HEK293 (cell line): ENCODE measurements at regions not wholly inside any gene's neighbourhood (a gene's known extent, or its start where the extent isn't known, plus 50 kb on each side); places are given as distances from the start of the nearest gene placed in this dataset.

Experiments used
- CTCF ChIA-PET: fragments of 350-600 bp; formaldehyde crosslinking; extraction: SDS; loops from one replicate; lab custom pipeline; 2021; ENCODE audit warnings: antibody characterized with exemption; lab: Yijun Ruan, JAX
- POLR2A ChIA-PET: fragments of 300-600 bp; formaldehyde crosslinking; extraction: SDS; loops from one replicate; lab custom pipeline; 2020; ENCODE audit warnings: antibody characterized with exemption, inconsistent platforms; lab: Yijun Ruan, JAX
- H3K27ac ChIP-seq: fragments of 200-500 bp; sonication (Bioruptor generic); 2 replicates; pipeline ENCODE4 v1.5.1; 2014; ENCODE audit warnings: low read depth, low read length, control low read depth, inconsistent platforms; ENCODE audit errors: extremely low read depth
- H3K36me3 ChIP-seq, 2 experiments: fragments of 200-500 bp in 1 of 2; sonication (Bioruptor generic) in 1 of 2; 1 replicate in 1 of 2; 2 replicates in 1 of 2; pipeline ENCODE4 v1.5.1; 2014 to 2017; ENCODE audit warnings: inconsistent platforms in 2 of 2, low read length in 2 of 2; ENCODE audit not compliant: control insufficient read depth in 2 of 2, insufficient read depth in 1 of 2
- H3K4me1 ChIP-seq: fragments of 200-500 bp; sonication (Bioruptor generic); 2 replicates; pipeline ENCODE4 v1.5.1; 2014; ENCODE audit warnings: mild to moderate bottlenecking, low read length, inconsistent platforms; ENCODE audit not compliant: control insufficient read depth, insufficient read depth
- H3K4me3 ChIP-seq: 2 replicates; pipeline ENCODE4 v1.5.1; 2011; ENCODE audit warnings: low read depth, mild to moderate bottlenecking, control low read depth, low read length, moderate library complexity
- H3K9me3 ChIP-seq: fragments of 200-500 bp; sonication (Bioruptor generic); 2 replicates; pipeline ENCODE4 v1.5.1; 2014; ENCODE audit warnings: low read depth, low read length, inconsistent platforms; ENCODE audit not compliant: control insufficient read depth, insufficient read depth
- GLIS1 ChIP-seq: fragments of 450-650 bp; formaldehyde crosslinking; IDR thresholded peaks from 2 replicates; pipeline ENCODE4 v1.5.1; 2016; ENCODE audit warnings: missing biosample characterization, missing genetic modification characterization
- IKZF3 ChIP-seq: fragments of 450-650 bp; IDR thresholded peaks from 2 replicates; pipeline ENCODE4 v1.5.0; 2018; ENCODE audit warnings: missing biosample characterization, mild to moderate bottlenecking, missing genetic modification characterization, moderate library complexity
- MZF1 ChIP-seq: fragments of 450-650 bp; formaldehyde crosslinking; IDR thresholded peaks from 2 replicates; pipeline ENCODE4 v1.5.1; 2017; ENCODE audit warnings: missing biosample characterization, missing genetic modification characterization, borderline replicate concordance
- OVOL3 ChIP-seq: fragments of 450-650 bp; formaldehyde crosslinking; IDR thresholded peaks from 2 replicates; pipeline ENCODE4 v1.5.1; 2016; ENCODE audit warnings: missing biosample characterization, missing genetic modification characterization
- TSHZ1 ChIP-seq: fragments of 450-650 bp; formaldehyde crosslinking; IDR thresholded peaks from 2 replicates; pipeline ENCODE4 v1.5.1; 2016; ENCODE audit warnings: missing biosample characterization, missing genetic modification characterization, borderline replicate concordance
- WT1 ChIP-seq: fragments of 450-650 bp; formaldehyde crosslinking; IDR thresholded peaks from 2 replicates; pipeline ENCODE4 v1.5.1; 2016; ENCODE audit warnings: missing biosample characterization, missing genetic modification characterization
- ZBTB21 ChIP-seq: fragments of 450-650 bp; formaldehyde crosslinking; IDR thresholded peaks from 2 replicates; pipeline ENCODE4 v1.5.1; 2017; ENCODE audit warnings: missing biosample characterization, missing genetic modification characterization
- ZBTB26 ChIP-seq: fragments of 450-650 bp; formaldehyde crosslinking; optimal IDR thresholded peaks from 2 replicates; pipeline ENCODE3; 2016; ENCODE audit warnings: missing biosample characterization, mild to moderate bottlenecking, missing genetic modification characterization
- ZFP3 ChIP-seq: fragments of 450-650 bp; formaldehyde crosslinking; IDR thresholded peaks from 2 replicates; pipeline ENCODE4 v1.5.1; 2016; ENCODE audit warnings: low read depth, missing biosample characterization, missing genetic modification characterization
- ZFP37 ChIP-seq: fragments of 450-650 bp; formaldehyde crosslinking; IDR thresholded peaks from 2 replicates; pipeline ENCODE4 v1.5.1; 2016; ENCODE audit warnings: missing biosample characterization, missing genetic modification characterization
- ZNF174 ChIP-seq: fragments of 450-650 bp; formaldehyde crosslinking; IDR thresholded peaks from 2 replicates; pipeline ENCODE4 v1.5.0; 2017; ENCODE audit warnings: missing biosample characterization, mild to moderate bottlenecking, missing genetic modification characterization
- ZNF175 ChIP-seq: fragments of 450-650 bp; formaldehyde crosslinking; IDR thresholded peaks from 2 replicates; pipeline ENCODE4 v1.5.1; 2016; ENCODE audit warnings: missing biosample characterization, missing genetic modification characterization
- ZNF23 ChIP-seq: fragments of 450-650 bp; formaldehyde crosslinking; IDR thresholded peaks from 2 replicates; pipeline ENCODE4 v1.5.1; 2016; ENCODE audit warnings: missing biosample characterization, missing genetic modification characterization, borderline replicate concordance
- ZNF248 ChIP-seq: fragments of 450-650 bp; formaldehyde crosslinking; IDR thresholded peaks from 2 replicates; pipeline ENCODE4 v1.5.1; 2017; ENCODE audit warnings: missing biosample characterization, missing genetic modification characterization
- ZNF280D ChIP-seq: fragments of 450-650 bp; formaldehyde crosslinking; IDR thresholded peaks from 2 replicates; pipeline ENCODE4 v1.5.1; 2016; ENCODE audit warnings: missing biosample characterization, missing genetic modification characterization
- ZNF292 ChIP-seq: fragments of 450-650 bp; formaldehyde crosslinking; IDR thresholded peaks from 2 replicates; pipeline ENCODE4 v1.5.1; 2016; ENCODE audit warnings: low read depth, missing biosample characterization, missing genetic modification characterization, borderline replicate concordance
- ZNF426 ChIP-seq: fragments of 450-650 bp; formaldehyde crosslinking; IDR thresholded peaks from 2 replicates; pipeline ENCODE4 v1.5.1; 2017; ENCODE audit warnings: missing biosample characterization, missing genetic modification characterization, mild to moderate bottlenecking, inconsistent platforms, moderate library complexity
- ZNF473 ChIP-seq: fragments of 450-650 bp; formaldehyde crosslinking; IDR thresholded peaks from 2 replicates; pipeline ENCODE4 v1.5.1; 2017; ENCODE audit warnings: missing biosample characterization, missing genetic modification characterization
- ZNF510 ChIP-seq: fragments of 450-650 bp; formaldehyde crosslinking; IDR thresholded peaks from 2 replicates; pipeline ENCODE4 v1.5.1; 2018; ENCODE audit warnings: mild to moderate bottlenecking, missing genetic modification characterization, missing biosample characterization; ENCODE audit not compliant: insufficient replicate concordance
- ZNF518A ChIP-seq: fragments of 450-650 bp; formaldehyde crosslinking; conservative IDR thresholded peaks from 2 replicates; pipeline ENCODE4 v1.5.1; 2016; ENCODE audit warnings: low read depth, missing biosample characterization, missing genetic modification characterization
- ZNF670 ChIP-seq: fragments of 450-650 bp; formaldehyde crosslinking; IDR thresholded peaks from 2 replicates; pipeline ENCODE4 v1.5.1; 2016; ENCODE audit warnings: missing biosample characterization, missing genetic modification characterization, low read depth
- ZNF792 ChIP-seq: fragments of 450-650 bp; formaldehyde crosslinking; IDR thresholded peaks from 2 replicates; pipeline ENCODE4 v1.5.1; 2016; ENCODE audit warnings: missing biosample characterization, missing genetic modification characterization
- ZNF830 ChIP-seq: fragments of 450-650 bp; IDR thresholded peaks from 2 replicates; pipeline ENCODE4 v1.5.0; 2018; ENCODE audit warnings: missing biosample characterization, missing genetic modification characterization, low read depth, mild to moderate bottlenecking, moderate library complexity
- ZNF837 ChIP-seq: fragments of 450-650 bp; formaldehyde crosslinking; IDR thresholded peaks from 2 replicates; pipeline ENCODE4 v1.5.1; 2016; ENCODE audit warnings: missing biosample characterization, missing genetic modification characterization

GRCh38 chr2:236824836-236825235 lies 255.2 kb downstream of the ACKR3 start:
- ChIA-PET CTCF (no interaction called here), POLR2A (no interaction called here)
- H3K4me3 ChIP-seq: no peak overlapping the region
- H3K9me3 ChIP-seq: no peaks in the 10 kb centered on the region
- TF ChIP-seq ZNF174 (tag by site-specific recombination) (no peak), ZNF510 (tag by site-specific recombination) (no peak), GLIS1 (no peak), OVOL3 (no peak), TSHZ1 (tag by site-specific recombination) (no peak), MZF1 (no peak), ZNF518A (no peak), ZNF473 (no peak)
- peaks cover 2% of the 10 kb centered on the region; the same call in 1 of the 2 replicates for H3K4me1 ChIP-seq
- H3K36me3 ChIP-seq: no peaks in the 10 kb centered on the region
- H3K27ac ChIP-seq: no peak overlapping the region

GRCh38 chr2:236825989-236826510 lies 256.4 kb downstream of the ACKR3 start:
- ChIA-PET CTCF (no interaction called here), POLR2A (no interaction called here)
- H3K4me1 ChIP-seq: peaks cover 2% of the 10 kb centered on the region; the same call in 1 of the 2 replicates
- no peaks in the 10 kb centered on the region for H3K36me3 ChIP-seq
- H3K4me3 ChIP-seq: no peak overlapping the region
- no peaks in the 10 kb centered on the region for H3K9me3 ChIP-seq
- no peak overlapping the region for H3K27ac ChIP-seq
- TF ChIP-seq ZNF792 (tag by site-specific recombination): no peak
- no peak for TF ChIP-seq GLIS1
- TF ChIP-seq ZNF175: no peak
- TF ChIP-seq WT1 (tag by site-specific recombination): no peak
- TF ChIP-seq ZBTB21 (tag by site-specific recombination): no peak
- no peak for TF ChIP-seq ZNF23 (tag by site-specific recombination)
- no peak for TF ChIP-seq ZBTB26 (tag by site-specific recombination)
- TF ChIP-seq ZNF426 (tag by site-specific recombination): no peak
- no peak for TF ChIP-seq ZFP3 (tag by site-specific recombination)
- TF ChIP-seq ZNF248: no peak
- TF ChIP-seq ZNF292 (tag by site-specific recombination): no peak
- TF ChIP-seq ZNF670 (tag by site-specific recombination): no peak
- no peak for TF ChIP-seq ZFP37 (tag by site-specific recombination)
- no peak for TF ChIP-seq ZNF837
- TF ChIP-seq ZNF280D (tag by site-specific recombination): no peak
- TF ChIP-seq ZNF830 (tag by site-specific recombination): no peak
- TF ChIP-seq IKZF3 (tag by site-specific recombination): no peak
